Stimulated activated CD4-positive, alpha-beta T cell treated with anti-CD3 and anti-CD28 coated beads, Interleukin-12 subunit alpha, Interleukin-12 subunit beta, amount 100 ng/mL, for 24 hours (primary cell): ENCODE measurements at regions not wholly inside any gene's neighbourhood (a gene's known extent, or its start where the extent isn't known, plus 50 kb on each side); places are given as distances from the start of the nearest gene placed in this dataset.

Experiments used
- DNase-seq, 2 experiments: peaks; one replicate each; pipeline ENCODE4 v3.0.0-alpha.2; 2020; ENCODE audit warnings: low read depth in 2 of 2

GRCh38 chr1:65681096-65681495 lies 111.6 kb upstream of the PDE4B start:
- DNase-seq: no peak

GRCh38 chr1:65687428-65688214 lies 105.1 kb upstream of the PDE4B start:
- peak; percentile 62 to 79 for DNase-seq

- DNase-seq: no peak
Observed at GRCh38 chr1:65688215-65688566, 104.5 kb upstream of the PDE4B start.

GRCh38 chr1:65688848-65689247 lies 103.8 kb upstream of the PDE4B start:
- no peak for DNase-seq

GRCh38 chr1:65691152-65691900 lies 101.4 kb upstream of the PDE4B start:
- no peak for DNase-seq

- no peak for DNase-seq
Observed at GRCh38 chr1:65691972-65692371, 100.7 kb upstream of the PDE4B start.

GRCh38 chr1:65694126-65694525 lies 98.6 kb upstream of the PDE4B start:
- no peak for DNase-seq

- DNase-seq: no peak
Observed at GRCh38 chr1:65694933-65695332, 97.8 kb upstream of the PDE4B start.

GRCh38 chr1:65698590-65698989 lies 94.1 kb upstream of the PDE4B start:
- no peak for DNase-seq

- DNase-seq: no peak
Observed at GRCh38 chr1:65703853-65704252, 88.8 kb upstream of the PDE4B start.

- no peak for DNase-seq
Observed at GRCh38 chr1:65704318-65704717, 88.4 kb upstream of the PDE4B start.

GRCh38 chr1:65717815-65718454 lies 74.8 kb upstream of the PDE4B start:
- DNase-seq: no peak

- no peak for DNase-seq
Observed at GRCh38 chr1:65719391-65719790, 73.3 kb upstream of the PDE4B start.

- DNase-seq: no peak
Observed at GRCh38 chr1:65722461-65722860, 70.2 kb upstream of the PDE4B start.

- no peak for DNase-seq
Observed at GRCh38 chr1:65724151-65724550, 68.5 kb upstream of the PDE4B start.

- DNase-seq: no peak
Observed at GRCh38 chr1:65725064-65725463, 67.6 kb upstream of the PDE4B start.

GRCh38 chr1:65728504-65728903 lies 64.2 kb upstream of the PDE4B start:
- DNase-seq: no peak

GRCh38 chr1:65729259-65729658 lies 63.4 kb upstream of the PDE4B start:
- DNase-seq: no peak

- DNase-seq: no peak
Observed at GRCh38 chr1:65734979-65735378, 57.7 kb upstream of the PDE4B start.

GRCh38 chr1:65741993-65742392 lies 50.7 kb upstream of the PDE4B start:
- DNase-seq: no peak
